H1 (cell line): ENCODE measurements at regions not wholly inside any gene's neighbourhood (a gene's known extent, or its start where the extent isn't known, plus 50 kb on each side); places are given as distances from the start of the nearest gene placed in this dataset.

Source experiments
- CTCF ChIA-PET: fragments of 300-600 bp; sonication (Branson Sonifier 250); formaldehyde crosslinking; loops from one replicate; lab custom pipeline; 2021; ENCODE audit not compliant: partially characterized antibody; lab: Charles Lee
- POLR2A ChIA-PET: fragments of 300-600 bp; sonication (Branson Sonifier 250); formaldehyde crosslinking; loops from one replicate; lab custom pipeline; 2021; ENCODE audit warnings: inconsistent platforms; ENCODE audit not compliant: partially characterized antibody; lab: Charles Lee
- DNase-seq, 2 experiments: peaks; one replicate each; pipeline versions ENCODE4 v3.0.0 to v3.0.0-alpha.2; 2010 to 2022; ENCODE audit warnings: low spot score in 2 of 2, low read depth in 1 of 2, mixed read lengths in 1 of 2
- FAIRE-seq: peaks from 2 replicates; lab custom pipeline; 2011; peaks lifted over from hg19 to GRCh38; lab: Jason Lieb, UNC
- H2AFZ ChIP-seq: 2 replicates; pipeline ENCODE4 v1.8.1; 2012; ENCODE audit warnings: low read length, inconsistent platforms
- H2AK5ac ChIP-seq: 2 replicates; pipeline ENCODE4 v1.6.1; 2013; ENCODE audit warnings: low read depth, low read length
- H2BK120ac ChIP-seq: replicated peaks from 2 replicates; pipeline ENCODE3; 2013; ENCODE audit warnings: low read depth, low read length, inconsistent platforms
- H2BK12ac ChIP-seq: 2 replicates; pipeline ENCODE4 v1.6.1; 2013; ENCODE audit warnings: low read depth, low read length
- H2BK15ac ChIP-seq: 2 replicates; pipeline ENCODE4 v1.6.1; 2013; ENCODE audit warnings: low read length
- H2BK20ac ChIP-seq: 2 replicates; pipeline ENCODE4 v1.6.1; 2013; ENCODE audit warnings: low read length
- H2BK5ac ChIP-seq: 2 replicates; pipeline ENCODE4 v1.6.1; 2013; ENCODE audit warnings: low read depth, low read length
- H3K14ac ChIP-seq: 2 replicates; pipeline ENCODE4 v1.6.1; 2013; ENCODE audit warnings: inconsistent platforms; ENCODE audit not compliant: insufficient read length
- H3K18ac ChIP-seq: 2 replicates; pipeline ENCODE4 v1.6.1; 2013; ENCODE audit warnings: low read length; ENCODE audit errors: extremely low read depth
- H3K23ac ChIP-seq: 2 replicates; pipeline ENCODE4 v1.6.1; 2013; ENCODE audit warnings: inconsistent platforms; ENCODE audit not compliant: insufficient read length
- H3K23me2 ChIP-seq: 2 replicates; pipeline ENCODE4 v1.6.1; 2013; ENCODE audit warnings: low read depth, low read length
- H3K27ac ChIP-seq: 2 replicates; pipeline ENCODE4 v1.6.1; 2011; ENCODE audit warnings: low read depth, low read length, inconsistent platforms
- H3K27me3 ChIP-seq, 4 experiments: replicated peaks in 1 of 4; 1 replicate in 1 of 4; 2 replicates in 3 of 4; pipeline versions ENCODE4 v1.6.1 to v1.8.1; 2011 to 2013; ENCODE audit warnings: low read length in 3 of 4, mild to moderate bottlenecking in 3 of 4, inconsistent platforms in 2 of 4, mixed read lengths in 2 of 4, moderate library complexity in 1 of 4; ENCODE audit not compliant: control insufficient read depth in 3 of 4, insufficient read depth in 3 of 4; ENCODE audit errors: extremely low read depth in 1 of 4
- H3K36me3 ChIP-seq, 4 experiments: 2 replicates each; pipeline versions ENCODE4 v1.6.1 to v1.8.1; 2011 to 2013; ENCODE audit warnings: mild to moderate bottlenecking in 4 of 4, low read length in 3 of 4, moderate library complexity in 2 of 4, control low read depth in 1 of 4, inconsistent platforms in 1 of 4; ENCODE audit not compliant: insufficient read depth in 4 of 4, control insufficient read depth in 2 of 4
- H3K4ac ChIP-seq: replicated peaks from 2 replicates; pipeline ENCODE3; 2013; ENCODE audit warnings: low read length, low read depth, mixed read lengths, inconsistent platforms; ENCODE audit not compliant: insufficient read length
- H3K4me1 ChIP-seq, 4 experiments: replicated peaks in 1 of 4; 1 replicate in 1 of 4; 2 replicates in 3 of 4; pipeline versions ENCODE4 v1.6.1 to v1.8.1; 2011 to 2013; ENCODE audit warnings: low read length in 3 of 4, inconsistent platforms in 2 of 4, mixed read lengths in 1 of 4; ENCODE audit not compliant: insufficient read depth in 4 of 4, control insufficient read depth in 3 of 4
- H3K4me2 ChIP-seq, 2 experiments: 2 replicates each; pipeline versions ENCODE4 v1.6.1 to v1.8.1; 2011 to 2013; ENCODE audit warnings: low read depth in 2 of 2, low read length in 2 of 2, control low read depth in 1 of 2, inconsistent platforms in 1 of 2, mild to moderate bottlenecking in 1 of 2; ENCODE audit not compliant: insufficient read depth in 1 of 2
- H3K4me3 ChIP-seq, 4 experiments: fragments of 200-600, 300-600 bp in 1 of 4; sonication (generic), shearing (Covaris generic), sonication (Bioruptor Twin) in 1 of 4; 2 replicates each; pipeline versions ENCODE4 v1.5.1 to v1.8.1; 2011 to 2016; ENCODE audit warnings: low read length in 4 of 4, low read depth in 3 of 4, control low read depth in 2 of 4, inconsistent platforms in 2 of 4, mild to moderate bottlenecking in 2 of 4, mixed read lengths in 1 of 4, moderate library complexity in 1 of 4; ENCODE audit not compliant: insufficient read depth in 2 of 4; ENCODE audit errors: extremely low read depth in 1 of 4
- H3K56ac ChIP-seq: replicated peaks from 2 replicates; pipeline ENCODE3; 2013; ENCODE audit warnings: low read depth, mild to moderate bottlenecking, mixed read lengths, low read length, inconsistent platforms; ENCODE audit not compliant: insufficient read length
- H3K79me1 ChIP-seq: 2 replicates; pipeline ENCODE4 v1.6.1; 2013; ENCODE audit warnings: low read depth, low read length, control low read depth
- H3K79me2 ChIP-seq, 2 experiments: 2 replicates each; pipeline versions ENCODE4 v1.6.1 to v1.8.1; 2012 to 2013; ENCODE audit warnings: low read length in 2 of 2, mild to moderate bottlenecking in 2 of 2, inconsistent platforms in 1 of 2; ENCODE audit not compliant: insufficient read depth in 2 of 2, control insufficient read depth in 1 of 2
- H3K9ac ChIP-seq, 4 experiments: replicated peaks in 1 of 4; 1 replicate in 1 of 4; 2 replicates in 3 of 4; pipeline versions ENCODE4 v1.6.1 to v1.8.1; 2011 to 2013; ENCODE audit warnings: low read depth in 3 of 4, low read length in 3 of 4, control low read depth in 2 of 4, mild to moderate bottlenecking in 2 of 4, moderate library complexity in 2 of 4, inconsistent platforms in 1 of 4; ENCODE audit errors: extremely low read depth in 1 of 4
- H3K9me3 ChIP-seq, 2 experiments: 2 replicates each; pipeline versions ENCODE4 v1.6.1 to v1.8.1; 2012 to 2013; ENCODE audit warnings: mild to moderate bottlenecking in 2 of 2, moderate library complexity in 2 of 2, control low read depth in 1 of 2, inconsistent platforms in 1 of 2, low read depth in 1 of 2, low read length in 1 of 2, mixed read lengths in 1 of 2; ENCODE audit not compliant: insufficient read depth in 2 of 2
- H4K20me1 ChIP-seq, 2 experiments: replicated peaks in 1 of 2; 2 replicates each; pipeline versions ENCODE3 to v1.8.1; 2011 to 2013; ENCODE audit warnings: inconsistent platforms in 2 of 2, low read length in 2 of 2, mild to moderate bottlenecking in 1 of 2; ENCODE audit not compliant: insufficient read depth in 2 of 2, control insufficient read depth in 1 of 2
- H4K5ac ChIP-seq: 2 replicates; pipeline ENCODE4 v1.6.1; 2013; ENCODE audit warnings: low read length, low read depth, mixed read lengths, inconsistent platforms; ENCODE audit not compliant: insufficient read length
- H4K8ac ChIP-seq: 2 replicates; pipeline ENCODE4 v1.8.0; 2013; ENCODE audit warnings: mild to moderate bottlenecking, moderate library complexity, low read length, inconsistent platforms; ENCODE audit not compliant: insufficient read depth; ENCODE audit errors: extremely low read depth
- H4K91ac ChIP-seq: replicated peaks from 2 replicates; pipeline ENCODE3; 2013; ENCODE audit warnings: low read length, mixed read lengths, inconsistent platforms; ENCODE audit not compliant: insufficient read length
- SRF ChIP-seq: IDR thresholded peaks from 2 replicates; pipeline ENCODE4 v1.6.1; 2011; ENCODE audit warnings: mild to moderate bottlenecking, low read depth, low read length, moderate library complexity
- WGBS, 2 experiments: shearing (Covaris generic) in 1 of 2; methylation state at CpG; one replicate each; pipeline versions ENCODE4 v1.1.6 to v1.1.7; 2013 to 2015; ENCODE audit warnings: low lambda C conversion rate in 2 of 2, mixed read lengths in 2 of 2, inconsistent platforms in 1 of 2, low coverage in 1 of 2, missing lambda C conversion rate in 1 of 2; ENCODE audit not compliant: insufficient replicate concordance in 2 of 2, insufficient coverage in 1 of 2, insufficient read length in 1 of 2; ENCODE audit errors: extremely low coverage in 1 of 2, missing lambda C conversion rate in 1 of 2; 5-methylcytosine and 5-hydroxymethylcytosine counted together

- no peak overlapping the region for H2AK5ac ChIP-seq
- no peaks in the 10 kb centered on the region for H3K9me3 ChIP-seq
- H4K5ac ChIP-seq: no peak overlapping the region
- H3K4me3 ChIP-seq: no peak overlapping the region
- no peak overlapping the region for H2BK5ac ChIP-seq
- no peaks in the 10 kb centered on the region for H3K23me2 ChIP-seq
- peaks cover 0 to 14% (median 13%) of the 10 kb centered on the region in 4 experiments; a peak in 4 of 7 replicates for H3K4me1 ChIP-seq
- ChIA-PET POLR2A (interaction anchor here (1.3 kb wide), 1 partner anchor 11 kb away, joined by 4 read pairs; no protein-coding TSS in a partner anchor), CTCF (interaction anchor here (1.3 kb wide), 1 partner anchor 8 kb away, joined by 3 read pairs; no protein-coding TSS in a partner anchor)
- H2BK15ac ChIP-seq: no peak overlapping the region; the same call in 1 of the 2 replicates
- H3K79me2 ChIP-seq: no peaks in the 10 kb centered on the region
- H3K36me3 ChIP-seq: no peaks in the 10 kb centered on the region
- no peak overlapping the region for H3K56ac ChIP-seq
- H3K79me1 ChIP-seq: no peaks in the 10 kb centered on the region
- H3K18ac ChIP-seq: no peak overlapping the region
- H2BK120ac ChIP-seq: no peak overlapping the region
- 0 out of 2 replicates have a peak overlapping the region, but pooled peaks have one; percentile 46 for H2BK12ac ChIP-seq
- H2BK20ac ChIP-seq: no peak overlapping the region; the same call in 1 of the 2 replicates
- WGBS, 2 experiments: 89% methylated on average over 1 of the region's 1 CpG; no CpG with 5 or more reads in 1 of the 2 experiments
- no peak overlapping the region for H2AFZ ChIP-seq
- no peak overlapping the region for H3K23ac ChIP-seq
- no peak overlapping the region for H3K14ac ChIP-seq
- FAIRE-seq (no peak), DNase-seq (no peak)
- H3K4me2 ChIP-seq: no peak overlapping the region
- no peaks in the 10 kb centered on the region for H4K20me1 ChIP-seq
- H3K9ac ChIP-seq: no peak overlapping the region
- H3K27ac ChIP-seq: no peak overlapping the region
- no peak overlapping the region for H4K91ac ChIP-seq
- H3K4ac ChIP-seq: no peak overlapping the region
- no peak overlapping the region for H4K8ac ChIP-seq
- H3K27me3 ChIP-seq: no peaks in the 10 kb centered on the region
- TF ChIP-seq SRF: no peak
Observed at GRCh38 chr12:67531051-67531450, 117.5 kb upstream of the DYRK2 start.
